NCI-H2107 treated with DMSO at 0.1 percent for 48 hours (cell line): ENCODE measurements at regions not wholly inside any gene's neighbourhood (a gene's known extent, or its start where the extent isn't known, plus 50 kb on each side); places are given as distances from the start of the nearest gene placed in this dataset.
A peak's percentile ranks its signal among the peaks of the same experiment; 100 is the strongest.

Source experiments
- DNase-seq: peaks from one replicate; lab custom pipeline; 2025; ENCODE audit not compliant: unreplicated experiment; lab: John Stamatoyannopoulos, UW

- DNase-seq, result no peak
These were observed 52.0 kb upstream of the ULK4 start for GRCh38 chr3:42013691-42014457.

- peak; percentile 27 for DNase-seq
These were observed 51.2 kb upstream of the ULK4 start for GRCh38 chr3:42012935-42013690.

GRCh38 chr3:42012383-42012934, 50.6 kb upstream of the ULK4 start:
- no peak for DNase-seq
